Endothelial cell of umbilical vein (primary cell): ENCODE measurements at regions not wholly inside any gene's neighbourhood (a gene's known extent, or its start where the extent isn't known, plus 50 kb on each side); places are given as distances from the start of the nearest gene placed in this dataset.

Source experiments
- BruUV-seq: library from RNA; stranded (reverse); fragments of 400-500 nt; replicated peaks from 2 replicates; lab custom pipeline; 2021; lab: Mats Ljungman, UMichigan
- CTCF ChIA-PET: fragments of 300-600, 350-600 bp; sonication (Branson Sonifier 250); formaldehyde crosslinking; loops from one replicate; lab custom pipeline; 2021; ENCODE audit warnings: antibody characterized with exemption, inconsistent platforms; lab: Charles Lee
- POLR2A ChIA-PET: fragments of 300-600, 350-600 bp; sonication (Branson Sonifier 250); formaldehyde crosslinking; loops from one replicate; lab custom pipeline; 2021; ENCODE audit warnings: antibody characterized with exemption, inconsistent platforms; lab: Charles Lee
- DNase-seq: peaks from one replicate; pipeline ENCODE4 v3.0.0-alpha.2; 2011; ENCODE audit warnings: low read depth, low spot score
- FAIRE-seq: peaks from 2 replicates; lab custom pipeline; 2011; peaks lifted over from hg19 to GRCh38; lab: Jason Lieb, UNC
- H2AFZ ChIP-seq: 2 replicates; pipeline ENCODE4 v1.6.0; 2012; ENCODE audit warnings: low read depth, low read length, control low read depth, inconsistent platforms
- H3K27ac ChIP-seq: 2 replicates; pipeline ENCODE4 v1.5.1; 2011; ENCODE audit warnings: low read depth, mild to moderate bottlenecking, control low read depth, low read length, moderate library complexity; ENCODE audit not compliant: insufficient read depth
- H3K27me3 ChIP-seq, 2 experiments: 2 replicates each; pipeline versions ENCODE4 v1.6.0 to v1.6.1; 2011; ENCODE audit warnings: low read length in 2 of 2, mixed read lengths in 1 of 2; ENCODE audit not compliant: control insufficient read depth in 2 of 2, insufficient read depth in 2 of 2
- H3K36me3 ChIP-seq, 2 experiments: 2 replicates in 1 of 2; 3 replicates in 1 of 2; pipeline ENCODE4 v1.5.1; 2011; ENCODE audit warnings: low read length in 2 of 2, mild to moderate bottlenecking in 1 of 2, moderate library complexity in 1 of 2; ENCODE audit not compliant: control insufficient read depth in 2 of 2, insufficient read depth in 2 of 2; ENCODE audit errors: extremely low read depth in 1 of 2
- H3K4me1 ChIP-seq: 3 replicates; pipeline ENCODE4 v1.5.1; 2011; ENCODE audit warnings: mild to moderate bottlenecking, low read length; ENCODE audit not compliant: control insufficient read depth, insufficient read depth; ENCODE audit errors: extremely low read depth
- H3K4me2 ChIP-seq: 2 replicates; pipeline ENCODE4 v1.6.1; 2011; ENCODE audit warnings: low read length, control low read depth, mixed read lengths; ENCODE audit not compliant: insufficient read depth
- H3K4me3 ChIP-seq, 3 experiments: fragments of 200-600 bp in 1 of 3; sonication (generic), shearing (Covaris generic) in 1 of 3; replicated peaks in 1 of 3; 2 replicates each; pipeline ENCODE4 v1.5.1; 2011 to 2016; ENCODE audit warnings: control low read depth in 3 of 3, low read length in 3 of 3, mild to moderate bottlenecking in 2 of 3, inconsistent platforms in 1 of 3, low read depth in 1 of 3, moderate library complexity in 1 of 3; ENCODE audit not compliant: insufficient read depth in 1 of 3
- H3K79me2 ChIP-seq: 2 replicates; pipeline ENCODE4 v1.6.0; 2012; ENCODE audit warnings: low read length, inconsistent platforms; ENCODE audit not compliant: control insufficient read depth, insufficient read depth
- H3K9ac ChIP-seq: replicated peaks from 2 replicates; pipeline ENCODE3; 2011; ENCODE audit warnings: low read length, control low read depth; ENCODE audit not compliant: insufficient read depth; ENCODE audit errors: extremely low read depth
- H3K9me1 ChIP-seq: replicated peaks from 3 replicates; pipeline ENCODE4 v1.6.0; 2011; ENCODE audit warnings: mild to moderate bottlenecking, low read length; ENCODE audit not compliant: control insufficient read depth, insufficient read depth; ENCODE audit errors: extremely low read depth
- H3K9me3 ChIP-seq: replicated peaks from 2 replicates; pipeline ENCODE4 v1.5.1; 2012; ENCODE audit warnings: low read length, inconsistent platforms; ENCODE audit not compliant: control insufficient read depth, insufficient read depth
- H4K20me1 ChIP-seq: replicated peaks from 2 replicates; pipeline ENCODE3; 2011; ENCODE audit warnings: mild to moderate bottlenecking, low read length; ENCODE audit not compliant: control insufficient read depth, insufficient read depth; ENCODE audit errors: extremely low read depth
- EZH2 ChIP-seq: IDR thresholded peaks from 2 replicates; pipeline ENCODE4 v1.6.1; 2012; ENCODE audit warnings: borderline replicate concordance, low read depth, mild to moderate bottlenecking, moderate library complexity, low read length, inconsistent platforms; ENCODE audit not compliant: severe bottlenecking
- FOS ChIP-seq: IDR thresholded peaks from 2 replicates; pipeline ENCODE4 v1.6.1; 2011; ENCODE audit warnings: mild to moderate bottlenecking, low read length, moderate library complexity, borderline replicate concordance; ENCODE audit not compliant: insufficient read depth
- GATA2 ChIP-seq: IDR thresholded peaks from 2 replicates; pipeline ENCODE4 v1.7.0; 2011; ENCODE audit warnings: low read depth, mild to moderate bottlenecking, moderate library complexity, mixed read lengths, low read length; ENCODE audit not compliant: insufficient read length, insufficient read depth
- JUN ChIP-seq: IDR thresholded peaks from 2 replicates; pipeline ENCODE4 v1.6.1; 2011; ENCODE audit warnings: borderline replicate concordance, low read depth; ENCODE audit not compliant: insufficient read length, insufficient read depth
- MYC ChIP-seq: IDR thresholded peaks from one replicate; pipeline ENCODE4 v1.6.1; 2011; ENCODE audit warnings: mild to moderate bottlenecking, low read depth, low read length
- POLR2A ChIP-seq: IDR thresholded peaks from 2 replicates; pipeline ENCODE4 v1.6.1; 2012; ENCODE audit warnings: low read depth, mild to moderate bottlenecking, control low read depth, low read length
- POLR2AphosphoS5 ChIP-seq: IDR thresholded peaks from 2 replicates; pipeline ENCODE4 v1.6.1; 2012; ENCODE audit warnings: low read depth, mild to moderate bottlenecking, control low read depth, low read length, moderate library complexity; ENCODE audit not compliant: insufficient read depth
- dilution Hi-C: fragments of 300-500 bp; cut with MboI; formaldehyde crosslinking; loops from one replicate; pipeline ENCODE4 v1.15.0; 2019; ENCODE audit warnings: low sequenced_read_pairs; ENCODE audit not compliant: extremely low pct_ligation_motif_present
- intact Hi-C: fragments of 100-400 bp; cut with micrococcal nuclease; formaldehyde crosslinking; loops from one replicate; pipeline ENCODE4 v1.10.0; 2022
- TF ChIP-seq, protein P1 (sequence below): IDR thresholded peaks from 2 replicates; pipeline ENCODE4 v1.6.1; 2011; ENCODE audit not compliant: insufficient read depth, insufficient read length
- TF ChIP-seq, protein P2 (sequence below), 2 donors: IDR thresholded peaks; 1 replicate in 1 of 2; 2 replicates in 1 of 2; pipeline ENCODE4 v1.5.1; 2011; ENCODE audit warnings: low read length in 2 of 2, mild to moderate bottlenecking in 2 of 2, moderate library complexity in 2 of 2, control low read depth in 1 of 2, inconsistent platforms in 1 of 2, low read depth in 1 of 2; ENCODE audit not compliant: insufficient read depth in 1 of 2; ENCODE audit errors: extremely low read depth in 1 of 2

DNA sequence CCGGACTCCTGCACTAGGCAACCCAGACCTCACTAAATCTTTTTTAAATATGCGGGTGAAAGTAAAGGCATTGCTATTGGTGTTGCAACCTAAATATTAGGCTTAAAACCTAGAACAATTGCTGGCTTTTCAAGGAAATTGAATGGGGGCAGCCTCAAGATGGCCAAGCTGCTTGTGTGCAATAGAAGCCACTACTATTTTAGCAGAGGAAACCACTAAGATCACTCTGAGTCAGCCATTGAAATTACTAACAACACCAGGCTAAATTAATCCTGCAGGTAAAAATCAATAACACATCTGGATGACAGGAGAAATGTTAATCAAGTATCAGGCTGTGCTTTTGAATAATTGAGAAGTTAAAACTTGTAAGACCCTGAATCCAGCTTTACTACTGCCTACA lies 348.0 kb downstream of the RPS4Y2 start:
- no peak for TF ChIP-seq POLR2A
- TF ChIP-seq EZH2, result no peak
- TF ChIP-seq MYC, result no peak
- TF ChIP-seq, protein P1, sequence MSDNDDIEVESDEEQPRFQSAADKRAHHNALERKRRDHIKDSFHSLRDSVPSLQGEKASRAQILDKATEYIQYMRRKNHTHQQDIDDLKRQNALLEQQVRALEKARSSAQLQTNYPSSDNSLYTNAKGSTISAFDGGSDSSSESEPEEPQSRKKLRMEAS, result no peak
- DNase-seq (no peak), FAIRE-seq (no peak)
- no peaks in the 10 kb centered on the region for H3K4me1 ChIP-seq
- H3K9ac ChIP-seq, result no peak overlapping the region
- H2AFZ ChIP-seq, result no peak overlapping the region
- no peak overlapping the region for H3K27ac ChIP-seq
- H3K4me2 ChIP-seq, result no peak overlapping the region
- intact Hi-C loops, result no loop called here
- no peaks in the 10 kb centered on the region for H3K9me1 ChIP-seq
- H3K4me3 ChIP-seq, result no peak overlapping the region
- no peaks in the 10 kb centered on the region for H4K20me1 ChIP-seq
- no peaks in the 10 kb centered on the region for H3K79me2 ChIP-seq
- H3K9me3 ChIP-seq, result no peaks in the 10 kb centered on the region
- POLR2A ChIA-PET, result no interaction called here
- BruUV-seq, result no TSS peak
- CTCF ChIA-PET, result no interaction called here
- no peaks in the 10 kb centered on the region for H3K27me3 ChIP-seq
- dilution Hi-C loops, result no loop called here
- H3K36me3 ChIP-seq, result no peaks in the 10 kb centered on the region

DNA sequence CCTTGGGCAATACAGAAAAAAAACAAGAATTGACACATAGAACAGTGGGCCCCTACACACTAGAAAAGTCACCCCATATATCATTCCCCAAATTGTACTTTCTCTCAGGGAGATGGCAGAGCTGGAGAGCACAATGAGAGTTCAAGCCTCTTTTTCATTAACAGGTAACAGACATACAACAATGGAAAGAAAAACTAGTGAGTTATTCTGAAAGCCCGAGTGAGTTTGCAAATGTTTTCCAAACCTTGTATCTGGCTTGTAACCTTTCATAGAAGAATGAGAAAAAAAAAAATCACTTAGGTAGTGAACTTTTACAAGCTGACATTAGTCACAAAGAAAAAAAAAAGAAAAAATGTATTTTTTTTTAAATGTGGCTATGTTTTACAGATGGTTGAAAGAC lies 349.6 kb downstream of the RPS4Y2 start:
- ChIA-PET CTCF (no interaction called here), POLR2A (no interaction called here)
- intact Hi-C loops (no loop called here), dilution Hi-C loops (no loop called here)
- no peak for DNase-seq
- H3K4me1 ChIP-seq, result no peaks in the 10 kb centered on the region
- H3K9ac ChIP-seq, result no peak overlapping the region
- no peaks in the 10 kb centered on the region for H3K9me3 ChIP-seq
- H3K79me2 ChIP-seq, result no peaks in the 10 kb centered on the region
- no peak overlapping the region for H2AFZ ChIP-seq
- no peak overlapping the region for H3K4me3 ChIP-seq
- H4K20me1 ChIP-seq, result no peaks in the 10 kb centered on the region
- no peaks in the 10 kb centered on the region for H3K9me1 ChIP-seq
- no peaks in the 10 kb centered on the region for H3K36me3 ChIP-seq
- TF ChIP-seq JUN (no peak), POLR2AphosphoS5 (no peak), EZH2 (no peak), POLR2A (no peak), GATA2 (no peak), MYC (no peak), FOS (no peak)
- TF ChIP-seq, protein P1, result no peak
- TF ChIP-seq, protein P2, sequence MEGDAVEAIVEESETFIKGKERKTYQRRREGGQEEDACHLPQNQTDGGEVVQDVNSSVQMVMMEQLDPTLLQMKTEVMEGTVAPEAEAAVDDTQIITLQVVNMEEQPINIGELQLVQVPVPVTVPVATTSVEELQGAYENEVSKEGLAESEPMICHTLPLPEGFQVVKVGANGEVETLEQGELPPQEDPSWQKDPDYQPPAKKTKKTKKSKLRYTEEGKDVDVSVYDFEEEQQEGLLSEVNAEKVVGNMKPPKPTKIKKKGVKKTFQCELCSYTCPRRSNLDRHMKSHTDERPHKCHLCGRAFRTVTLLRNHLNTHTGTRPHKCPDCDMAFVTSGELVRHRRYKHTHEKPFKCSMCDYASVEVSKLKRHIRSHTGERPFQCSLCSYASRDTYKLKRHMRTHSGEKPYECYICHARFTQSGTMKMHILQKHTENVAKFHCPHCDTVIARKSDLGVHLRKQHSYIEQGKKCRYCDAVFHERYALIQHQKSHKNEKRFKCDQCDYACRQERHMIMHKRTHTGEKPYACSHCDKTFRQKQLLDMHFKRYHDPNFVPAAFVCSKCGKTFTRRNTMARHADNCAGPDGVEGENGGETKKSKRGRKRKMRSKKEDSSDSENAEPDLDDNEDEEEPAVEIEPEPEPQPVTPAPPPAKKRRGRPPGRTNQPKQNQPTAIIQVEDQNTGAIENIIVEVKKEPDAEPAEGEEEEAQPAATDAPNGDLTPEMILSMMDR (IDR thresholded peaks at IDR 0.05; ENCODE audit: extremely low read depth in 1 of 2, insufficient read depth in 1 of 2, low read depth in 1 of 2, low read length in 2 of 2), result no peak
- no TSS peak for BruUV-seq
- FAIRE-seq, result no peak
- H3K27ac ChIP-seq, result no peak overlapping the region
- no peaks in the 10 kb centered on the region for H3K27me3 ChIP-seq
- H3K4me2 ChIP-seq, result no peak overlapping the region
